KG1 (cell line): ENCODE measurements at regions not wholly inside any gene's neighbourhood (a gene's known extent, or its start where the extent isn't known, plus 50 kb on each side); places are given as distances from the start of the nearest gene placed in this dataset.
A peak's percentile ranks its signal among the peaks of the same experiment; 100 is the strongest.

ENCODE experiments used
- DNase-seq: peaks from one replicate; lab custom pipeline; 2025; lab: John Stamatoyannopoulos, UW

DNA sequence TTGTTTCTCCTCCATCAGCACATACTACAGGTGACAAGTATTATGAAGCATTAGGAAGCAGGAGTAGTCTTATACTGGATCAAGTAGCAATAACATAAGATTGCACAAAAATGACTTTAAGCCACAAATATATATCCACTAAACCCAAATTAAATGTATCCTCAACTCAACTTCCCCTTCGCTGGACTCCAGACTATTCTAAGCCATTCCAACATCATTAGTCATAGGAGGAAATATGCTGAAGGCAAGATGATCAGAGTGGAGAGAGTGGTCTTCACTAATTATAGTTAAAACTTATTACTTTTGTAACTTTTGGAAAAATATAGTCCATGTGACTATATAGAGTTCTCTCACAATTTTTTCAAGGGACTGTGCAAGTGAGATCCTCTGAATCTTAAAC lies 390.7 kb upstream of the ZP4 start:
- no peak for DNase-seq

DNA sequence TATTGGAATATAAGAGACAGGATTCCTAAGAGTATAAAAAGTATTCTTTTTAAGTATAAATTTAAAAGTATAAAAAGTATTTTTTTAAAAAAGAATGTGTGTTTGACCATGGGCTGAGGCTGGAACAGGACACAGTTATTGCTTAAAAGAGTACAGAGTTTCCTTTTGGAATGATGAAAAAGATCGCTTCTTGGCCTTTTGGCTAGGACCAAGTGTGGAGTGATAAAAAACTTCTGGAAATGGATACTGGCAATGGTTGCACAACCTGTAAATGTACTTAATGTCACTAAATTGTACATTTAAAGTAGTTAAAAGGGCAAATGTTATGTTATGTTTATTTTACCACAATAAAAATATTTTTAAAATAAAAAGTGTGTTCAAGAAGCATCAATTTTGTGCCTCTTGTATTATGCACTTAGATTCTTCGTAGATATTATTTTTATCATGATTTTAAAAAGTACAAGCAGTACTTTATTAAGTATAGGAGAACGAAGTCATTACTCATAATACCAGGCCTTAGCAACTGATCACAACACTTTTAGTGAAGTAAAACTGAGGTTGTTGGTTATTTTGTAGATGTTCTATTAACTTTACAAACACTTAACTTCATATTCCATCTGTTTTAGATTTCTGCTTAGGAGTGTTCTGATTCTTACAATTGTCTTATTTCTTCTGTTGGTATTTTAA lies 389.1 kb upstream of the ZP4 start:
- no peak for DNase-seq

DNA sequence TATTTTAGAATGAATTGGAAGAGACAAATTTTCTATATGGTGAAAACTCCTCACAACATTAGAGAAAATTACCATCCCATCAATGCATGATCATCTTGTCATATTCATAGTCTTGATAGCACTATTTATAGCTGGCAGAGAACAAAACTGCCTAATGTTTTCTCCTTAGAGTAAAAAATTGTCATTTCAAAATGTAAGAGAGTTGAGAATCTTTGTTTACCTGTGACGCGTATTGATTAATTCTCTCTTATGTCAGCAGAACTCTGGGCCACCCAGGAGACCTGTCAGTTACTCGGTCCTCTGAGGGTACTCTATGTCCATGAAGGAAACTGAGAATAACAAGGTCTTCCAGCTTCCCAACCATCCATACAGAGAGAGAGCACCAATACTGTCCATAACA lies 381.4 kb upstream of the ZP4 start:
- DNase-seq, result no peak

DNA sequence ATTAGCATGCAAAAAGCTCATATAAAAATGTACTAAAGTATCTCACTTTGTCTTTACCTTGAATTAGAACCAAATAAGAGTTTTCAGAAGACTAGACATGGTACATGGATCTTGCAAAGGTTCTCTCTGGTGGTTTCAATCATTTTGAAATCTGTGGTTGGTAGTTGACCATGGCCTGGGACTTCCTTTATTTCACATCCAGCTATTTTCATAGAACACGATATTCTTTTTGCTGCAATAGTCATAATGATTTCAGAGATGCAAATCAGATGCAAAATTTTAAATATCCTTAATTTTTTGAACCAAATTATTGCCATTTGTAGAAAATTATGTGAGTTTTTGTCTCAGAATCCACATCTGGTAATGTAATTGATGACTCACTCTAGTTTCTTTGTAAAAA lies 375.1 kb upstream of the ZP4 start:
- no peak for DNase-seq

DNA sequence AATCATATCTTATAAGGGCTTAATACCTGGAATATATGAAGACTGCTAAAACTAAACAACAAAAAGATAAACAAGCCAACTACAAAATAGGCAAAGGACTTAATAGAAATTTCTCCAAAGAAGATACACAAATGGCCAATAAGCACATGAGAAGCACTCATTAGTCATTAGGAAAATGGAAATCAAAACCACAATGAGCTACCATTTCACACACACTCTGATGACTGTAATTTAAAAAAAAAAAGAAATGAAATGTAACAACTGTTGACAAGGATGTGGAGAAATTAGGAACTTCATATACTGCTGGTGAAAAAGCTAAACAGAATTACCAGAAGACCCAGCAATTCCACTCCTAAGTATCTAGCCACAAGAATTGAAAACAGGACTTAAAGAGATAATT lies 374.2 kb upstream of the ZP4 start:
- no peak for DNase-seq

DNA sequence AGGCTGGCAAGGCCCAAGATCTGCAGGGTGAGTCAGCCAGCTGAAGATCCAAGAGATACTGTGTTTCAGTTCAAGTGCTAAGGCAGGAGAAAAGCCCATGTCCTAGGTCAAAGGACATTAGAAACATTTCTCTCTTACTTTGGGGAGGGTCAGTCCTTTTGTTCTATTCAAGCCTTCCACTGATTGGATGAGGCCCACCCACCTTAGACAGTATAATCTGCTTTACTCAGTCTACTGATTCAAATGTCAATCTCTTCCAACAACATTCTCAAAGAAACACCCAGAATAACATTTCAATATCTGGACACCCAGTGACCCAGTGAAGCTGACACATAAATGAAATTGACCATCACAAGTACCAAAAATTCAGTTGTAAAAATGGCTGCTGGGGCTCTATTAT lies 367.8 kb upstream of the ZP4 start:
- DNase-seq, result no peak

DNA sequence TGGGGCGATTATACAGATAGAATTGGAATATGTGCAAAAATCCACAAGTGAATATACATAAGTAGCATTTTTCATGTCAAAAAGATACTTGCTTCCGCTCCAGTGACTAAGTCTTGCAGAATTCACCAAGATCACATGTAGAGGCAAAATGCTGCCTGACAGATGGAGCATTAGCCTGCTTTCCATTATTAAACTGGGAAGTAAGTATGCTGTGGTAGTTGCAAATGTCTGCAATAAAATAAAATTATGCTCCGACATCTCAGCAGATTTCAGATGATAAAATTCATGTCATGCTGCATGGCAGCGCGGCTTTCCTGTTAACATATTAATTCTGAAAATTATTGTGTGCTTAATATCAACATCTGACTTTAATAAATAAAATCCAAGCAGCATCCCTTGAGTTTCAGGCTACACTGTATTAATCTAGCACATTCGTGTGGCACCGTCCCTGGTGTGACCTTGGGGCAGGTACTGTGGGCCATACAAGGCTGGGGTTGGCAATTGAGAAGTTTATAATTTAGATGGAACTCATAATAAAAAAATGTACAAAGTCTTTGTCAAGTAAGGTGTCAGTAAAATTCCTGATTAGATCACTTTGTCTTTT lies 366.4 kb upstream of the ZP4 start:
- DNase-seq, result no peak

DNA sequence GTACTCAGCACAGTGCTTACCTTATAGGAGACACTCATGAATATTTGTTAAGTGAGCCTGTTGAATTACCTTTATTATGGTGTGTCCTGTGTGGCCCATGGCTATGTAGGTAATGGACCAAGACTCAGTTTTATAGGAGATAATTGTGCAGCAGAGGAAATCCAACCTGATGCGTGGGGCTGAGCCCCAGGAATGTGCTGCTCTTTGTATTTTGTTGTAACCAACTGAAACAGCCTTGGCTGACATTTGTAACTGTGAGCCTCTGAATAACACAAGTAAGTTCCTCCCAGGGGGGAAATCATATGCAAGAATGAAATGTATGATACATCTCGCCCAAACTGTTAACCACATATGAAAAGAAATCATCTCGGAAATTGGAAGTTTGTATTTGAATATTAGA lies 364.2 kb upstream of the ZP4 start:
- DNase-seq, result no peak

DNA sequence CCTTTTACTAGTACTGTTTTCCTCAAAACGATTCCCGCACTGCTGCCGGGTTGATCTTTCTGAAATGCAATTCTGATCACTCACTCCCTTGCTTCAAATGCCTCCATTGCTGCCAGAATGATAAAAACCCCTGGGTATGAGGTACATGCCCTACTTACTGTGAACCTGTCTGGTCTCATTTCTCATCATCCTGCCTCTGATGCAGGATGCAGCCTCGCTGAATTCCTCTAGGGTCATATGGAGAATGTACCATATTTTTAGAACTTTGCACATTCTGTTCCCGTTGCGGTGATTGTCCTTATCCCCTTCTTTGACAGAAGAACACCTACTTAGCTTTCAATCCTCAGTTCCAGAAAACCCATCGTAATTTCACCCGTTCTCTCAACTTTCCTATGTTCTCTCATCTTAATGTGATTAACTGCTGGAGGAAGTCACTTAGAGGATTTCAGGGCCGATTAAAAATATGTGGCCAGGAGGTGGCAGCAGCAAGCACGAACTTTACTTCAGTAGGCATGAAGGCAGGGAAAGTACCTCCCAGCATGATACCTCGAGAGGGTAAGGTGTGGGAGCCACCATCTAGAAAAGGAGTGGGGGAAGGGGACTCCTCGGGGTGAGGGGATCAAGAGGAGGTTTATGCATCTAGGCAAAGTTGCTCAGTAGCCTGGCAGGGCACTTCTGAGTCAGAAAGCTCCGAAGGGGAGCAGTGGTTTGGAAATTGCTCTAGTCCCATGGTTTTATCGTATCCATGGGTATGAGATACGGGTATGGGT lies 361.5 kb upstream of the ZP4 start:
- peak; percentile 5 for DNase-seq

DNA sequence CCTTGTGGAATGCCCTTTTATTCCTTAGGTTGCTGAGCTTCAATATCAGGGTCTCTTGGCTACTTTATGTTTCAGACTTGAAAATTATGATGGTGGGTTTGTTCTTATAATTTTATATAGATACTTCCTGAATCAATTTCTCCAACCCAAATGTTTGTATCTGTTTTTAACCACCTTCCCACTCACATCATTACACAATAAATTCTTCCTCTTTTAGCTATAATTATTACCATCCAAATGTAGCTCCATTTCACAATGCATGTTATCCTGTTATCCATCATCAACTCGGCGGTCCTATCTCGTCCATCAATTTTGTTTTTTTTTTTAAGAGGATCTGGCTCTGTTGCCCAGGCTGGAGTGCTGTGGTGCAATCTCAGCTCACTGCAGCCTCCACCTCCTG lies 357.6 kb upstream of the ZP4 start:
- DNase-seq, result no peak

DNA sequence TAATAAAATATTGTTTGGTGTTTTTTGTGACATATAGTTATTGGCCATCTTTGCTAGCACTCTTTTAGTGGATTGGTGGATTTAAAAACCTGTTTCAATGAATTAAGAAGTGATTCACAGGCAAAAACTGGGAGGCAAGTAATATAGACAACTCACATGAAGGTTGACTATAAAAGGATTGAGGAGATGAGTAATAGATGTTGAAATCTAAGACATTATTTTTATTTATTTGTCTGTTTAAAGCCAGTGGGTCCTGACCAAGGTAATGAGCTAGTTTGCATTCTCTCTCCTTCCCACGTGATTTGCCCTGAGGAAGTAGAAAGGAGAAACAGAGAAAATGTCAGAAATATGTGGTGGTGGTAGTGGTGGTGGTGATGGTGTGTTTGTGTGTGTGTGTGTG lies 351.5 kb upstream of the ZP4 start:
- DNase-seq, result no peak

DNA sequence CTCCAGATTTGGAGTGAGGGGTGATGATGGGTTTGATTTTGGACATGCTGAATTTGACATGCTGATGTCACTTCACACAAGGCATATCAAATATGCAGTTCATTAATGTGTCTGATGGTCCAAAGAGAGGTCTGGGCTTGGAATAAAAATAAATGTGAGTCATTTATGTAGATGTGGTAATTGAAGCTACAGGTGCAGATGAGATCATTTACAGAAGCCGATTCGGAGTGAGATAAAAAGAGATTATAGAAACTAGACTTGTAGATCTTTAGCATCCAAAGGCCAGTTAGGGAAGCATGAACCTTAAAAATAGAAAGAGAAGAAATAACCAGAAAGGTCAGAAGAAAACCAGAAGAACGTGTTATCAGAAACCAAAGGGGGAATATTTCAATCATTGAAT lies 350.9 kb upstream of the ZP4 start:
- DNase-seq, result no peak

DNA sequence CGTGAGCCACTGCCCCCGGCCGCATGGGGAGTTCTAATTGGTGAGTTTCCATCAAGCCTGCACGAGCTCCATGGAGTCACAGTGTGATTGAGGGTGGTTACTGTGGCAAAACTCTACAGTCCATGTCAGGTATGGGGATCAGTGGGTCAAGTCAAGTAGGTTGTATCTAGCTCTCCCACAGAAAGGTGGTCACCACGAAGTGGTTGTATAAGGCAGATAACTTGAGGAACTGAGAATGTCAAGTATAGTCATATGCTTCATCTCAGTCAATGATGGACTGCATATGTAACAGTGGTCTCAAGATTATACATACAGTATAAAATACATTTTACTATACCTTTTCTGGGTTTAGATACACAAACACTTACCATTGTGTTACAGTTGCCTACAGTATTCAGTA lies 348.6 kb upstream of the ZP4 start:
- DNase-seq, result no peak

DNA sequence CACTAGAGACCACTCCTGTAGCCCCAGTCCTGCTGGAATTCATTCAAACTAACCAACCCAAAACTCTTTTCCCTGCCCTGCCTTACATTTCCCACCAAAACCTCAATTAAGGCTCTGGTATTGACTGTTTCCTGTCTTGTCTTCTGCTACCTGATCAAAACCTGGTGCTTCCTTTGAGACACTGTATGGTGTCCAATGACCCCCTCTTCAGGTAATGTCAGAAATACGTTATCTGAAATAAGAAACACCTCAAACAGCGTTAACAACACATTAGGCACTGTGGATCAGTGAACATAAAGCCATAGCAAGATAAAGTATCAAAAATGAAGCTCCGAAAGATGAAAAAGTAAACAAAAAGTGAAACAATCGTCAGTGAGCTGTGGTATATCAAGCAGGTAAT lies 343.2 kb upstream of the ZP4 start:
- DNase-seq, result no peak

DNA sequence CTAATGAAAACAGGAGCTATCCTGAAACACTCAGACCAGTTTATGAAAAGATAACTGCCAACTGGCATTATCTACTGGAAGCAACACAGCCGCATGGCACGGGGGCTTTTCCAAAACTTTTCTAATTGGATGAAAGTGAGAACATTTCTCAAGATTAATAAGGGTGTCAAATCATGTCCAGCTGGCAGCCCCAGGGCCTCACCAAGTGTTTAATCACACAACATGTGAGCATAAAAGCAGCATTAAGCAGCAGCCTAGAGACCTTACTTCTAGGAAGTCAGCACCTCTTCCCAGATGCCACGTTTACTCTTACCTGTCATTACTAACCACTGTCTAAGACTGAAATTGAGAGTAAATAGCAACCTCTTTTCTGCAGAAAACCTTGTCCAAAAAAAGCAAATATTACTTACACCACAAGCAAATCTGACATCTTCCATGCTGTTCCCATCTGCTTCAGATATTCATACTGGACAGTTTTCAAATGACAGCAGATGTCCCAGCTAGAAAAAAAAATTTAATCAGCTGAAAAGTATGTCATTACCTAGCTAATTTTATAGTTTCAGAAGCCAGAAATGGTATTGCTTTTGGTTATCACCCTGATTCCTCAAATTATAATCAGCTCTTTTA lies 341.5 kb upstream of the ZP4 start:
- no peak for DNase-seq

DNA sequence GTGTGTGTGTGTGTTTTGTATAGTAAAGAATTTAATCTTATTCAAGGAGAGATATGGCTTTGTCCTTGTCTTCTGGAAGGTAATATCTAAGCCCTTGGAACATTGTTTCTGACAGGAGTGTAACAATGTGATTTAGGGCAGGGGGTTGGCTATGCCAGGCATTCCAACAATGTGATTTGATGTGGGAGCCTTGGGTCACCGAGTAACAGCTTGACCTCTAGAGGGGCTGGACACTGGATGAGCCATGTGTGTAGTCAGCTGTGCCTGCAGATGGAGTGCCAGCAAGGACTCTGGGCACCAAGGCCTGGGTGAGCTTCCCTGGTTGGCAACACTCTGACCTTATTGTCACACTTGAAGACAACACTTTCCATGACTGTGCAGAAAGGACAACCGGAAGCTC lies 336.1 kb upstream of the ZP4 start:
- DNase-seq, result no peak

DNA sequence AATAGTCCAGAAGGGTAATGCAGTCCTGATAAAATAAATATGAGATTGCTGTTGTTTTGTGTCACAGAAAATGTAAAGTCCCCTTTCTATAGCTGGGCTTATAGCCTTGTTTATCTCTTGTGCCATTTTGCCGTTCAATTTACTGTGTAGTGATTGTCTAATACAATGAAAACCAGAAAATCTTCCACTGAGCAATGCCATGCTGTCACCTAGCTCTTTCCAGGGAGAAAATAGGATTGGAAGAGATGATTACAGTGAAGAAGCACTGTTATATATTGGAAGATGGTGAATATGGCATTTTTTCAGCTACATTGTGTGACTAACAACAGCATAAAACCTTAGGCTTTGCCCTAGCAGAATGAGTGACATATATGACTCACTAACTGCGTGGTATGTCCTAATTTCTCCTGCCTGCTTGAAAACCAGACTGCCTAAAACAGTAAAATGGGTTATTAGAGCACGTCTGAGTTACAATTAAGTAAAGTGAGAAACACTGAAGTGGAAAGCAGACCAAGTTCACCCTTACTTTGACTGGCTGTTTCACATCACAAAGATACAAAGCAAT lies 332.4 kb upstream of the ZP4 start:
- no peak for DNase-seq

DNA sequence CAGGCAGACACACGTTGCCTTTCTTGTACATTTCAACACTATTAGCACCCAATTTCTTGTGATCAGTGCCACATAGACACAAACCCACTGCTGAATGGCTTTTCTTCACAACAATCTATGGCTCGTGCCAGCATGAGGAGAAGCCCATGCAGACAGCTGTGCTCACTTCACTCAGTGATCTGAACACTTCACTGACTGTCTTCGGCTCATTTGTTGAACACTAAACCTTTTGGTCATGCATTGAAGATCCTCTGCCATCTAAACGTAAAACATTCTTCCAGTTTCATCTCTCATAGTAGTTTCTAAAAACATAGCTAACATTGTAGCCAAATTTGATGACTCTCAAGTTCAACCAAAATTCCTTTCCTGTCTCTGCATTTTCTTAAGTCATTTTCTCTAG lies 331.0 kb upstream of the ZP4 start:
- DNase-seq, result no peak

DNA sequence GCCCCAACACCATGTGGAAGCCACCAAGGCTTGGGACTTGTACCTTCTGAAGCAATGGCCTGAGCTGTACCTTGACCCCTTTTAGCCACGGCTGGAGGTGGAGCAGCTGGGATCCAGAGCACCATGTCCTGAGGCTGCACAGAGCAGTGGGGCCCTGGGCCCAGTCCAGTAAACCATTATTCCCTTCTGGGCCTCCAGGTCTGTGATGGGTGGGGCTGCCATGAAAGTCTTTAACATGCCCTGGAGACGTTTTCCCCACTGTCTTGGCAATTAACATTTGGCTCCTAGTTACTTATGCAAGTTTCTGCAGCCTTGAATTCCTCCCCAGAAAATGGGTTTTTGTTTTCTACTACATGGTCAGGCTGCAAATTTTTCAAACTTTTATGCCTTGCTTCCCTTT lies 323.7 kb upstream of the ZP4 start:
- DNase-seq, result no peak

DNA sequence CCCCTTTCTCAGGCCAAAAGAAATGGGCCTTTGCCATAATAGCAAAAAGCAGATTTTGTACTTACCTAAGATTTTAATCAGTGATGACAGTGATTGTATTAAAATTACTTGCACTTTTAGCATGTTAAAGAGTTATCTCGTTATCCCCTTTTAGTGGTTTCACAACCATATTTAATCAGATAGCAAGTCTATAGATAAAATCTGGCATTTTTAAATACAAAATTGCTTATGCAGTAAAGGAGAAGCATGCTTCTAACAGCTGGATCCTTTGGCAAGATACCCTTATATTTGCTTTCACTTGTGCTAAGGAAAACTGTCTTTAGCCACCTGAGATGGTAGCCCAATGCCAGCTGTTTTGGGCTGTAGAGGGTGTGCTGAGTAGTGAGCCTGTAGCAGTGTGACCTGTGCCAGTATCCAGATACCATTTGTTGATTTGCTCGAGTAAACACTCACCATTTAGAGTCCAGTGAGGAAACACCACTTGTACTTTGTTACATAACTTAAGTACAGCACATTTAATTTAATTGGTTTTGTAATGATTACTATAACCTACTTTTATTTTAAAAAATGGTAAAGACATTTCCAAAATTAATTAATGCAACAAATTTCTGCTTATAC lies 314.4 kb upstream of the ZP4 start:
- no peak for DNase-seq

DNA sequence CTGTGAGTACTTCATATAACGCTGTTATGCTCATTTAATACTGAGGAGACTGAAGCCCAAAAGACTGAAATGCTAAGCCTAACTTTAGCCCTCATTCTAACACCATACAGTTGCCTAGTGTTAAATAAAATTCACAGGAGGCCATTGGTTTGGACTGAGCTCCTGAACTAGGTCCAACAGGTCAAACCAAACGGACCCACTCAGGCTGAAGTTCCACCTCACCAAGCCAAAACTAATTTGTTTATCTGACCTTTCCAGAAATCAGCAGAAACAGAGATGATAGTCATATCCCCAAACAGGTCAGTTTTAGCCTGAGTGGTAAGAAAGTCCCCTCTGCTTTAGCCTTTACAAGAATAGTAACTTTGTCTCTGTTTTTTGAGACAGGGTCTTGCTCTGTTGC lies 311.3 kb upstream of the ZP4 start:
- no peak for DNase-seq

DNA sequence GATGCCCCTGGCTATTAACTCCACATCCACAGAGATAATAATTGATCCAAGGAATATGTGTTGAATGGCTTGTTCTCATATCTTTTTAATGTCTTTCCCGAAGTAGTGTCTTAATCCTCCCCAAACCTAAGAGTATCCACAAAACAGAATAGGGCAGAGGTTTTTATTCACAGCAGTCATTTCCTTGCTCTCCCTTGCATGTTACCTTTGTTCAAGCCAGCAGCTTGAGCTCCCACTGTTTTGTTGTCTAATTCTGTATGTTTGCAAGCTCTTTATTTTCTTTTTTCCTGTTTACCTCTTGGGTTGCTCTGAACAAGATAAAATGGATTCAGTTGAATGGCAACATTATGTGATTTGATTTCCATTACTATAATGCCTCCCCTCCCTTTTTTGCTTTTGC lies 308.6 kb upstream of the ZP4 start:
- DNase-seq, result no peak
